Limb (tissue), 2 donors: ENCODE measurements at regions not wholly inside any gene's neighbourhood (a gene's known extent, or its start where the extent isn't known, plus 50 kb on each side); places are given as distances from the start of the nearest gene placed in this dataset.

Experiments
- DNase-seq, 2 donors: peaks; one replicate each; pipeline ENCODE4 v3.0.0-alpha.2; 2016; ENCODE audit errors: extremely low spot score in 2 of 2

GRCh38 chr6:151757506-151757955, 50.0 kb upstream of the ESR1 start:
- no peak for DNase-seq
